ENCODE measurements at regions not wholly inside any gene's neighbourhood (a gene's known extent, or its start where the extent isn't known, plus 50 kb on each side); places are given as distances from the start of the nearest gene placed in this dataset.

GRCh38 chr10:128993443-128993842 lies 473.6 kb upstream of the MGMT start:
- Histone ChIP-seq H4K91ac (ENCODE audit: low read depth, low read length, poor library complexity) (no peak overlapping the region), H3K36me3 (replicated peaks in 1 of 2; ENCODE audit: control insufficient read depth in 2 of 2, insufficient read depth in 2 of 2, low read length in 2 of 2) (no peaks in the 10 kb centered on the region), H3K23ac (ENCODE audit: low read depth, low read length, poor library complexity) (peak overlapping the region; percentile 23), H3K14ac (ENCODE audit: low read length) (no peak overlapping the region), H3K27ac (replicated peaks; ENCODE audit: low read length) (no peak overlapping the region), H3K4me2 (ENCODE audit: insufficient read depth, low read length, poor library complexity, severe bottlenecking) (no peak overlapping the region), H2AK5ac (ENCODE audit: low read depth, low read length) (no peak overlapping the region), H4K8ac (ENCODE audit: low read depth, low read length) (no peak overlapping the region), H3K27me3 (ENCODE audit: control insufficient read depth in 3 of 3, insufficient read depth in 3 of 3, low read depth in 1 of 3, low read length in 3 of 3) (no peaks in the 10 kb centered on the region), H3K4me3 (ENCODE audit: low read length in 2 of 2) (no peak overlapping the region), H2BK15ac (ENCODE audit: low read length) (no peak overlapping the region), H3K4me1 (ENCODE audit: control insufficient read depth in 2 of 2, insufficient read depth in 1 of 2, low read depth in 1 of 2, low read length in 2 of 2) (peaks cover 0 to 4% of the 10 kb centered on the region in 2 donors), H2BK5ac (ENCODE audit: low read length) (no peak overlapping the region), H3K9ac (ENCODE audit: low read depth, low read length, poor library complexity) (peak overlapping the region; percentile 27), H3K18ac (ENCODE audit: low read length) (peak overlapping the region; percentile 54), H2AFZ (ENCODE audit: low read length) (no peak overlapping the region), H2BK120ac (ENCODE audit: low read depth, low read length) (no peak overlapping the region), H2BK12ac (ENCODE audit: low read length) (no peak overlapping the region), H3K9me3 (replicated peaks in 1 of 2; ENCODE audit: control insufficient read depth in 2 of 2, insufficient read depth in 1 of 2, low read depth in 1 of 2, low read length in 2 of 2) (no peaks in the 10 kb centered on the region), H3K4ac (ENCODE audit: low read length) (no peak overlapping the region), H3K79me1 (ENCODE audit: low read depth, low read length) (no peaks in the 10 kb centered on the region)
- WGBS, 2 donors (ENCODE audit: extremely low coverage in 2 of 2, insufficient read length in 2 of 2, insufficient replicate concordance in 1 of 2), result no CpG with 5 or more reads among the region's 8 CpGs
- DNase-seq (ENCODE audit: low spot score), result no peak

DNA sequence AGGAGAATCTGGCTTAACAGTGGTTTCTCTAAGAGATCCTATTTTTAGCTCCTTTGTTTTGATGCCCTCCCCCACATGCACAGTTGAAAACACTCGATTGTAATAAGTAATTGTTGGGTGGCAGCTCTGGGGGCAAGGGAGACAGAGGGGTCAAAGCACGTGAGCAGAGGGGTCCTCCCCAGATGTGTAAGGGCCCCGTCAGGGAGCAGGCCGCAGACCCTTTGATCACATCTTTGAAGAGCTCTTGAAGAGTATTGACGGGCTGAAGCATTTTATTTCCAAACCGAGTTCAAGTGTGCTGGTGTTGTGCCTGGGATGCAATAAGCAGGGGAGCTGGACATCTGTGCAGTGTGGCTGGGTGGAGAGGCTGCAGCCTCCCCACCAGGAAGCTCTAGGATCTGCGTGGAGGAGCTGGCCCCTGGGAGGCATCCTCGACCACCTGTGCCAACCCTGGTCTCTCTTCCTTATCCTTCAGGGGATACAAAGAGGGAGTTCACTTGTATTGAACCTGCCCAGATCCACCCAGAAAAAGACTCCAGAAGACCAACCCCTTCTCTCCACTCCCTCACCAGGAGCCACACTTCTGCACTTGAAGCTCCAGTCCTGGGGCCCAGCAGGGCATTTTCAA lies 473.0 kb upstream of the MGMT start:
- Histone ChIP-seq H3K9ac (ENCODE audit: low read depth, low read length, poor library complexity) (no peak overlapping the region), H3K14ac (ENCODE audit: low read length) (no peak overlapping the region), H2BK120ac (ENCODE audit: low read depth, low read length) (no peak overlapping the region), H3K9me3 (replicated peaks in 1 of 2; ENCODE audit: control insufficient read depth in 2 of 2, insufficient read depth in 1 of 2, low read depth in 1 of 2, low read length in 2 of 2) (no peaks in the 10 kb centered on the region), H3K23ac (ENCODE audit: low read depth, low read length, poor library complexity) (no peak overlapping the region), H3K27me3 (ENCODE audit: control insufficient read depth in 3 of 3, insufficient read depth in 3 of 3, low read depth in 1 of 3, low read length in 3 of 3) (no peaks in the 10 kb centered on the region), H3K36me3 (replicated peaks in 1 of 2; ENCODE audit: control insufficient read depth in 2 of 2, insufficient read depth in 2 of 2, low read length in 2 of 2) (no peaks in the 10 kb centered on the region), H2AK5ac (ENCODE audit: low read depth, low read length) (no peak overlapping the region), H2BK15ac (ENCODE audit: low read length) (no peak overlapping the region), H3K4me2 (ENCODE audit: insufficient read depth, low read length, poor library complexity, severe bottlenecking) (no peak overlapping the region), H2BK5ac (ENCODE audit: low read length) (no peak overlapping the region), H4K91ac (ENCODE audit: low read depth, low read length, poor library complexity) (no peak overlapping the region), H2AFZ (ENCODE audit: low read length) (no peak overlapping the region), H3K27ac (replicated peaks; ENCODE audit: low read length) (no peak overlapping the region), H3K18ac (ENCODE audit: low read length) (no peak overlapping the region), H2BK12ac (ENCODE audit: low read length) (no peak overlapping the region), H3K4ac (ENCODE audit: low read length) (no peak overlapping the region), H3K79me1 (ENCODE audit: low read depth, low read length) (no peaks in the 10 kb centered on the region), H3K4me3 (ENCODE audit: low read length in 2 of 2) (no peak overlapping the region), H4K8ac (ENCODE audit: low read depth, low read length) (no peak overlapping the region), H3K4me1 (ENCODE audit: control insufficient read depth in 2 of 2, insufficient read depth in 1 of 2, low read depth in 1 of 2, low read length in 2 of 2) (peaks cover 0 to 4% of the 10 kb centered on the region in 2 donors)
- no CpG with 5 or more reads among the region's 8 CpGs for WGBS, 2 donors (ENCODE audit: extremely low coverage in 2 of 2, insufficient read length in 2 of 2, insufficient replicate concordance in 1 of 2)
- no peak for DNase-seq (ENCODE audit: low spot score)

DNA sequence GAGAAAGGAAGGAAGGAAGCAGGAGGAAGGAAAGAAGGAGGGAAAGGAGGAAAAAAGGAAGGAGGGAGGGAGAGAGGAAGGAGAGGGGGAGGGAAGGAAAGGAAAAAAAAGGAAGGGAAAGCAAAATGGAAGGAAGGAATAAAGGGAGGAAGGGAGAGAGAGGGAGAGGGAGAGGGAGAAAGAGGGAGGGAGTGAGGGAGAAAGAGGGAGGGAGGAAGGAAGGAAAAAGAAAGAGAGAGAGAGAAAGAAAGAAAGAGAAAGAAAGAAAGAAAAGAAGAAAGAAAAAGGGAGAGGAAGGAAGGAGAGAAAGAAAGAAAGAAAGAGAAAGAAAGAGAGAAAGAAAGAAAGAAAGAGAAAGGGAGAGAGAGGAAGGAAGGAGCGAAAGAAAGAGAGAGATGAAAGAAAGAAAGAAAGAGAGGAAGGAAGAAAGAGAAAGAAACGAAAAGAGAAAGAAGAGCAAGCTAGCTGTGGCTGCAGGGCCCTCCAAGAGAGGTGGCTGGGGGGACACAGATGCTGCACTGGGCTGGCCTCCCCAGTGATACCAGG lies 472.4 kb upstream of the MGMT start:
- Histone ChIP-seq H3K36me3 (replicated peaks in 1 of 2; ENCODE audit: control insufficient read depth in 2 of 2, insufficient read depth in 2 of 2, low read length in 2 of 2) (no peaks in the 10 kb centered on the region), H3K4me2 (ENCODE audit: insufficient read depth, low read length, poor library complexity, severe bottlenecking) (no peak overlapping the region), H2BK15ac (ENCODE audit: low read length) (no peak overlapping the region), H3K4me3 (ENCODE audit: low read length in 2 of 2) (no peak overlapping the region), H3K79me1 (ENCODE audit: low read depth, low read length) (no peaks in the 10 kb centered on the region), H2AK5ac (ENCODE audit: low read depth, low read length) (no peak overlapping the region), H3K4me1 (ENCODE audit: control insufficient read depth in 2 of 2, insufficient read depth in 1 of 2, low read depth in 1 of 2, low read length in 2 of 2) (peaks cover 0 to 4% of the 10 kb centered on the region in 2 donors), H2BK12ac (ENCODE audit: low read length) (no peak overlapping the region), H3K9me3 (replicated peaks in 1 of 2; ENCODE audit: control insufficient read depth in 2 of 2, insufficient read depth in 1 of 2, low read depth in 1 of 2, low read length in 2 of 2) (no peaks in the 10 kb centered on the region), H3K4ac (ENCODE audit: low read length) (no peak overlapping the region), H2BK120ac (ENCODE audit: low read depth, low read length) (no peak overlapping the region), H2AFZ (ENCODE audit: low read length) (no peak overlapping the region), H4K8ac (ENCODE audit: low read depth, low read length) (no peak overlapping the region), H3K18ac (ENCODE audit: low read length) (no peak overlapping the region), H3K23ac (ENCODE audit: low read depth, low read length, poor library complexity) (no peak overlapping the region), H3K14ac (ENCODE audit: low read length) (no peak overlapping the region), H3K9ac (ENCODE audit: low read depth, low read length, poor library complexity) (no peak overlapping the region), H4K91ac (ENCODE audit: low read depth, low read length, poor library complexity) (no peak overlapping the region), H3K27me3 (ENCODE audit: control insufficient read depth in 3 of 3, insufficient read depth in 3 of 3, low read depth in 1 of 3, low read length in 3 of 3) (no peaks in the 10 kb centered on the region), H3K27ac (replicated peaks; ENCODE audit: low read length) (no peak overlapping the region), H2BK5ac (ENCODE audit: low read length) (no peak overlapping the region)
- DNase-seq (ENCODE audit: low spot score), result no peak
- 100% methylated on average over 1 of the region's 2 CpGs; no CpG with 5 or more reads in 1 of the 2 donors for WGBS, 2 donors (ENCODE audit: extremely low coverage in 2 of 2, insufficient read length in 2 of 2, insufficient replicate concordance in 1 of 2)

DNA sequence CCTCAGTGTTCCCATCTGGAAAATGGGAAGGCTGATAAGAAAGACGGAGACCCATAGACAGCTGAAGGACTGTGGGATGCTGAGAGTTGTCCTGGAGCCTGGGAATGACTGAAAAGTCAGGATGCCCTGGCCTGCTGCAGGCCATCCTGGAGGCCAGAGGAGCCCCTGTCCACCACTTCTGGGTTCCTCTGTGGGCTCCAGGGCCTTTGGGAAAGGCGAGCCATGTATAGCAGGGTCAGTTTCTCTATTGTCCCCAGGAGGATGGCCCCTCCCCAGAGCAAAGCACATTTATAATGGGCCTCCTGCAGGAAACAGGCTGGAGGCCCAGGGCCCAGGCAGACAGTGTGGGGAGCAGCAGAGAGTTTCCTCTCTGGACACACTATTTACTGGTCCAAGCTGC lies 471.4 kb upstream of the MGMT start:
- Histone ChIP-seq H2AK5ac (ENCODE audit: low read depth, low read length) (peak overlapping the region; percentile 13), H2AFZ (ENCODE audit: low read length) (no peak overlapping the region), H3K36me3 (replicated peaks in 1 of 2; ENCODE audit: control insufficient read depth in 2 of 2, insufficient read depth in 2 of 2, low read length in 2 of 2) (no peaks in the 10 kb centered on the region), H2BK12ac (ENCODE audit: low read length) (no peak overlapping the region), H3K4me1 (ENCODE audit: control insufficient read depth in 2 of 2, insufficient read depth in 1 of 2, low read depth in 1 of 2, low read length in 2 of 2) (peaks cover 0 to 4% of the 10 kb centered on the region in 2 donors), H2BK5ac (ENCODE audit: low read length) (no peak overlapping the region), H4K91ac (ENCODE audit: low read depth, low read length, poor library complexity) (no peak overlapping the region), H3K9me3 (replicated peaks in 1 of 2; ENCODE audit: control insufficient read depth in 2 of 2, insufficient read depth in 1 of 2, low read depth in 1 of 2, low read length in 2 of 2) (no peaks in the 10 kb centered on the region), H3K4me3 (ENCODE audit: low read length in 2 of 2) (no peak overlapping the region), H4K8ac (ENCODE audit: low read depth, low read length) (no peak overlapping the region), H3K14ac (ENCODE audit: low read length) (no peak overlapping the region), H3K18ac (ENCODE audit: low read length) (no peak overlapping the region), H3K4ac (ENCODE audit: low read length) (no peak overlapping the region), H2BK120ac (ENCODE audit: low read depth, low read length) (no peak overlapping the region), H2BK15ac (ENCODE audit: low read length) (no peak overlapping the region), H3K9ac (ENCODE audit: low read depth, low read length, poor library complexity) (no peak overlapping the region), H3K23ac (ENCODE audit: low read depth, low read length, poor library complexity) (no peak overlapping the region), H3K79me1 (ENCODE audit: low read depth, low read length) (no peaks in the 10 kb centered on the region), H3K27ac (replicated peaks; ENCODE audit: low read length) (no peak overlapping the region), H3K4me2 (ENCODE audit: insufficient read depth, low read length, poor library complexity, severe bottlenecking) (no peak overlapping the region), H3K27me3 (ENCODE audit: control insufficient read depth in 3 of 3, insufficient read depth in 3 of 3, low read depth in 1 of 3, low read length in 3 of 3) (no peaks in the 10 kb centered on the region)
- WGBS, 2 donors (ENCODE audit: extremely low coverage in 2 of 2, insufficient read length in 2 of 2, insufficient replicate concordance in 1 of 2), result no CpG with 5 or more reads among the region's 2 CpGs
- no peak for DNase-seq (ENCODE audit: low spot score)

All from neuronal stem cell (in vitro differentiated cells).